Nephron progenitor cell (in vitro differentiated cells): ENCODE measurements at regions not wholly inside any gene's neighbourhood (a gene's known extent, or its start where the extent isn't known, plus 50 kb on each side); places are given as distances from the start of the nearest gene placed in this dataset.

Experiments used
- DNase-seq: peaks from one replicate; pipeline ENCODE4 v3.0.0; 2021
- H3K27ac Mint-ChIP-seq: 2 replicates; pipeline ENCODE4 v1.8.0; 2021; ENCODE audit warnings: mild to moderate bottlenecking, moderate library complexity, mixed read lengths
- H3K27me3 Mint-ChIP-seq: 2 replicates; pipeline ENCODE4 v1.8.0; 2021; ENCODE audit warnings: mild to moderate bottlenecking, low read depth, mixed read lengths; ENCODE audit not compliant: poor library complexity
- H3K36me3 Mint-ChIP-seq: 2 replicates; pipeline ENCODE4 v1.8.0; 2021; ENCODE audit warnings: low read depth, mixed read lengths
- H3K4me1 Mint-ChIP-seq: 2 replicates; pipeline ENCODE4 v1.8.0; 2021; ENCODE audit warnings: mixed read lengths
- H3K4me3 Mint-ChIP-seq: 2 replicates; pipeline ENCODE4 v1.8.0; 2021; ENCODE audit warnings: mild to moderate bottlenecking, moderate library complexity, mixed read lengths
- H3K9me3 Mint-ChIP-seq: 2 replicates; pipeline ENCODE4 v1.8.0; 2021; ENCODE audit warnings: mild to moderate bottlenecking, moderate library complexity, mixed read lengths
- TF ChIP-seq, protein P1 (sequence below): fragments of 200-600 bp; sonication (generic); IDR thresholded peaks from 2 replicates; pipeline ENCODE4 v1.5.0; 2021; ENCODE audit warnings: antibody characterized with exemption

GRCh38 chr15:31469786-31470525, 143.3 kb downstream of the KLF13 start:
- Mint-ChIP-seq H3K27ac (no peak overlapping the region), H3K9me3 (no peaks in the 10 kb centered on the region)
- TF ChIP-seq, protein P1, sequence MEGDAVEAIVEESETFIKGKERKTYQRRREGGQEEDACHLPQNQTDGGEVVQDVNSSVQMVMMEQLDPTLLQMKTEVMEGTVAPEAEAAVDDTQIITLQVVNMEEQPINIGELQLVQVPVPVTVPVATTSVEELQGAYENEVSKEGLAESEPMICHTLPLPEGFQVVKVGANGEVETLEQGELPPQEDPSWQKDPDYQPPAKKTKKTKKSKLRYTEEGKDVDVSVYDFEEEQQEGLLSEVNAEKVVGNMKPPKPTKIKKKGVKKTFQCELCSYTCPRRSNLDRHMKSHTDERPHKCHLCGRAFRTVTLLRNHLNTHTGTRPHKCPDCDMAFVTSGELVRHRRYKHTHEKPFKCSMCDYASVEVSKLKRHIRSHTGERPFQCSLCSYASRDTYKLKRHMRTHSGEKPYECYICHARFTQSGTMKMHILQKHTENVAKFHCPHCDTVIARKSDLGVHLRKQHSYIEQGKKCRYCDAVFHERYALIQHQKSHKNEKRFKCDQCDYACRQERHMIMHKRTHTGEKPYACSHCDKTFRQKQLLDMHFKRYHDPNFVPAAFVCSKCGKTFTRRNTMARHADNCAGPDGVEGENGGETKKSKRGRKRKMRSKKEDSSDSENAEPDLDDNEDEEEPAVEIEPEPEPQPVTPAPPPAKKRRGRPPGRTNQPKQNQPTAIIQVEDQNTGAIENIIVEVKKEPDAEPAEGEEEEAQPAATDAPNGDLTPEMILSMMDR: no peak

DNA sequence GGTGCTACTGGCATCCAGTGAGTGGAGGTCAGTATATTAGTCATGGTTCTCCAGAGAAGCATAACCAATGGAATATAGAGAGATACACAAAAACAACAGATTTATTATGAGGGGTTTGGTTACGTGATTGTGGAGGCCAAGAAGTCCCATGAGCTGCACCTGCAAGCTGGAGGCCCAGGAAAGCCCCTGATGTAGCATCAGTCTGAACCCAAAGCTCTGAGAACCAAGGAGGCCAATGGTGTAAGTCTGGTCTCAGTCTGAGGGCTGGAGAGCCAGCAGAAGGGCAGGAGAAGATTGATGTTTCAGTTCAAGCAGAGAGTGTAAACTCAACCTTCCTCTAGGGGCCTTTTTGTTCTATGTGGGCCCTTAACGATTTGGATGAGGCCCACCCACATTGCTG, 144.1 kb downstream of the KLF13 start:
- Mint-ChIP-seq H3K9me3 (no peaks in the 10 kb centered on the region), H3K36me3 (no peaks in the 10 kb centered on the region), H3K4me1 (peaks cover 31% of the 10 kb centered on the region), H3K4me3 (no peak overlapping the region), H3K27ac (no peak overlapping the region), H3K27me3 (peaks cover 7% of the 10 kb centered on the region)
- TF ChIP-seq, protein P1: no peak
- DNase-seq: no peak

More at GRCh38 chr15:31469786-31470525, 143.3 kb downstream of the KLF13 start:
- H3K4me1 Mint-ChIP-seq: peaks cover 27% of the 10 kb centered on the region
- no peaks in the 10 kb centered on the region for H3K36me3 Mint-ChIP-seq
- H3K4me3 Mint-ChIP-seq: no peak overlapping the region
- H3K27me3 Mint-ChIP-seq: peaks cover 13% of the 10 kb centered on the region
- DNase-seq: no peak

DNA sequence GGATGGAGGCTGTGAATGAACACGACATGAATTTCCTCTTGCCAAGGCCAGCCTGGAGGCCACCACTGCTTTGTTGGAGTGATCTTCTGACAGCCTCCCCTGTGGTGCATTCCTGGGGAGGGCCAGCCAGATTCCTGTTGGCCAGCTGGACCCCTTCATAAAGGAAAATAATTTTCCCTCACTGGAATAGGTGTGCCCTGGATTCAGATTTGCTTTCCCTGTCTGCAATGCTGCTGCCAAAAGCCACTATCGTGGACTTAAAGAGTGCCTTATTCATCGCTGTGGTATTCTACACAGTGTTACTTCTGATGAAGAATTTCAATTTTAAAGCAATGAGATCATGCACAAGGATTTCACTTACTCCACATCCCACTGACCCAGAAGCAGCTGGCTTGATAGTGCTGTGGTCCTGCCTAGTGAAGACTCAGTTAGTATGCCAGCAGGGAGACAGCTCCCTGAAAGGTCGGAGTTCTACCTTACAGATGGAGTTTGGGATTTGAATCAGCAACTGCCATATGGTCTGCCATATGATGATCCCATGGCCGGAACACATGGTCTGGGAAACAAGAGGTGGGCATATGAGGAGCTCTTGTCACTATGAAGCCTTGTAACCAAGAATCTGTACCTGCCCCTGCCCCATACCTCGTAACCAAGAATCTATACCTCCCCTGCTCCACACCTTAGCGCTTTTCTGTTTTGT, 145.2 kb downstream of the KLF13 start:
- peaks cover 7% of the 10 kb centered on the region for H3K27me3 Mint-ChIP-seq
- H3K27ac Mint-ChIP-seq: no peak overlapping the region
- H3K4me1 Mint-ChIP-seq: peaks cover 31% of the 10 kb centered on the region
- TF ChIP-seq, protein P1: no peak
- no peak overlapping the region for H3K4me3 Mint-ChIP-seq
- H3K36me3 Mint-ChIP-seq: no peaks in the 10 kb centered on the region
- H3K9me3 Mint-ChIP-seq: no peaks in the 10 kb centered on the region
- DNase-seq: no peak

GRCh38 chr15:31472636-31473384, 146.2 kb downstream of the KLF13 start:
- Mint-ChIP-seq H3K36me3 (no peaks in the 10 kb centered on the region), H3K27ac (peak overlapping the region; percentile 17)

DNA sequence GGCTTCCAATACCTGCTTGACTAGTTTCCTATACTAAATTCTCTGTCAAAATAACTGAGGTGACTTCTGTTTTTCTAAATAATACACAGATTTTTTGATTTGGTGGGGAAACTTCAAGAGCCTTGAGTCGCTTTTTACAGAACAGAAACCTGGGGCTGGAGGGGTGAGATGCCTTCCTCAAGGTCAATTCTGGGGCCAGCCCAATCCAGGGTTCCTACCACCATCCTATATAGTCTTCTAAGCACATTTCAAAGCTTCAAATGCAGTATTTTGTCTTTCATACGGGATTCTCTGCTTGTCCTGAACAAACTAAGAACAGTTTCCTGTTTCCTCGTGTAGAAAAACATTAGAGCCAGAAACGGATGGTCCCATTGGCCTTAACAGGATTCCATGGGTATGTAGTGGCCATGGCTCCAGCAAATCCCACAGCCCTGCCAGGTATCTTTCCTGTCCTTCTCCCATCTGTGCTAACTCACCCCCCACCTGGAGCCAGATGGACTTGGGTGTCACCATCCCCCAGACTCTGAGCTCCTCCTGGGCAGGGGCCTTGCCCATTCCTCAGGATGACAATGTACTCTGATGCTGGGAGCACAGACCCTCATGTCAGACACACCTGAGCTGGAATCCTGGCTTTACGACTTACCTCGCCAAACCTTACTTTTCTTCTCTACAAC, 146.9 kb downstream of the KLF13 start:
- Mint-ChIP-seq H3K9me3 (no peaks in the 10 kb centered on the region), H3K36me3 (no peaks in the 10 kb centered on the region)

More at GRCh38 chr15:31472636-31473384, 146.2 kb downstream of the KLF13 start:
- Mint-ChIP-seq H3K27me3 (peaks cover 7% of the 10 kb centered on the region), H3K4me1 (peaks cover 31% of the 10 kb centered on the region), H3K4me3 (no peak overlapping the region), H3K9me3 (no peaks in the 10 kb centered on the region)
- peak; percentile 27 for DNase-seq
- TF ChIP-seq, protein P1: no peak

More for the DNA sequence above, 146.9 kb downstream of the KLF13 start:
- peaks cover 7% of the 10 kb centered on the region for H3K27me3 Mint-ChIP-seq
- peaks cover 31% of the 10 kb centered on the region for H3K4me1 Mint-ChIP-seq
- no peak overlapping the region for H3K4me3 Mint-ChIP-seq
- TF ChIP-seq, protein P1: no peak
- no peak for DNase-seq
- peak overlapping the region; percentile 17 for H3K27ac Mint-ChIP-seq
